ENCODE measurements at regions not wholly inside any gene's neighbourhood (a gene's known extent, or its start where the extent isn't known, plus 50 kb on each side); places are given as distances from the start of the nearest gene placed in this dataset.

DNA sequence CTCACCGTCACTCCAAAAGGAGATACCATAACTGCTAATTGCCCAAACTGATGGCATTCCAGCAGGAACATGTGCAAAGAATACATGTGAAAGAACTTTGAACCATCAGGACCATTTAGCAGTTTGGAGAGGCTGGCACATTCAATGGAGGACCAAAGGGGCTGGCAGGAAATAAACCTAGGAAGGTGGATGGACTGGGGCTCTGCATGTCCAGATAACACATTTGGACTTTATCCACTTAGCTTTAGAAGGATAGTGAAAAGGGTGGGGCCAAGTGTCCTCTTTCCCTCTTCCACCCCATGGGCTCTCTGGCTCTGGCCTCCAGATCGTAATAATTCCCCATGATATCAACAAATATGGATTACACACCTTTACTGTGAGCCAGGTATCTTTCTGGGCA is 58.8 kb upstream of the CALM2 start:
- SMC1A ChIA-PET (ENCODE audit: uncharacterized antibody, unreplicated experiment): no interaction called here
- no peaks in the 10 kb centered on the region for H3K9me3 ChIP-seq (replicated peaks; ENCODE audit: control insufficient read depth, insufficient read depth, low read length)
- CTCF ChIA-PET: no interaction called here
- ATAC-seq (no peak), FAIRE-seq (no peak), DNase-seq (ENCODE audit: low read depth, low spot score) (no peak)
- H3K4me1 ChIP-seq (ENCODE audit: control insufficient read depth, insufficient read depth, low read length): no peaks in the 10 kb centered on the region
- H3K27ac ChIP-seq (ENCODE audit: control insufficient read depth, insufficient read depth): no peak overlapping the region
- no peaks in the 10 kb centered on the region for H4K20me1 ChIP-seq (ENCODE audit: control insufficient read depth, insufficient read depth)
- in situ Hi-C loops (cut with MboI): no loop called here
- POLR2A ChIA-PET: no interaction called here
- H3K9ac ChIP-seq (ENCODE audit: control insufficient read depth, insufficient read depth, low read length): no peak overlapping the region
- H3K27me3 ChIP-seq (replicated peaks in 1 of 2; ENCODE audit: control insufficient read depth in 2 of 2, insufficient read depth in 2 of 2, low read length in 1 of 2): peaks cover 0 to 9% of the 10 kb centered on the region in 2 experiments; a peak in 2 of 4 replicates
- no peaks in the 10 kb centered on the region for H3K79me2 ChIP-seq (ENCODE audit: control insufficient read depth, insufficient read depth, low read length)
- no peak overlapping the region for H3K4me2 ChIP-seq (ENCODE audit: control insufficient read depth, insufficient read depth)
- H3K36me3 ChIP-seq (ENCODE audit: control insufficient read depth in 2 of 2, insufficient read depth in 2 of 2, low read length in 1 of 2): no peaks in the 10 kb centered on the region
- intact Hi-C loops (cut with micrococcal nuclease; ENCODE audit: unreplicated experiment): no loop called here
- 15% methylated on average over 2 of the region's 2 CpGs for WGBS (ENCODE audit: insufficient coverage, insufficient replicate concordance, low lambda C conversion rate, missing lambda C conversion rate)
- no peak overlapping the region for H3K4me3 ChIP-seq
- TF ChIP-seq MEF2A (IDR thresholded peaks at IDR 0.05; ENCODE audit: insufficient read depth, low read depth, low read length): no peak
- TF ChIP-seq, protein P1, sequence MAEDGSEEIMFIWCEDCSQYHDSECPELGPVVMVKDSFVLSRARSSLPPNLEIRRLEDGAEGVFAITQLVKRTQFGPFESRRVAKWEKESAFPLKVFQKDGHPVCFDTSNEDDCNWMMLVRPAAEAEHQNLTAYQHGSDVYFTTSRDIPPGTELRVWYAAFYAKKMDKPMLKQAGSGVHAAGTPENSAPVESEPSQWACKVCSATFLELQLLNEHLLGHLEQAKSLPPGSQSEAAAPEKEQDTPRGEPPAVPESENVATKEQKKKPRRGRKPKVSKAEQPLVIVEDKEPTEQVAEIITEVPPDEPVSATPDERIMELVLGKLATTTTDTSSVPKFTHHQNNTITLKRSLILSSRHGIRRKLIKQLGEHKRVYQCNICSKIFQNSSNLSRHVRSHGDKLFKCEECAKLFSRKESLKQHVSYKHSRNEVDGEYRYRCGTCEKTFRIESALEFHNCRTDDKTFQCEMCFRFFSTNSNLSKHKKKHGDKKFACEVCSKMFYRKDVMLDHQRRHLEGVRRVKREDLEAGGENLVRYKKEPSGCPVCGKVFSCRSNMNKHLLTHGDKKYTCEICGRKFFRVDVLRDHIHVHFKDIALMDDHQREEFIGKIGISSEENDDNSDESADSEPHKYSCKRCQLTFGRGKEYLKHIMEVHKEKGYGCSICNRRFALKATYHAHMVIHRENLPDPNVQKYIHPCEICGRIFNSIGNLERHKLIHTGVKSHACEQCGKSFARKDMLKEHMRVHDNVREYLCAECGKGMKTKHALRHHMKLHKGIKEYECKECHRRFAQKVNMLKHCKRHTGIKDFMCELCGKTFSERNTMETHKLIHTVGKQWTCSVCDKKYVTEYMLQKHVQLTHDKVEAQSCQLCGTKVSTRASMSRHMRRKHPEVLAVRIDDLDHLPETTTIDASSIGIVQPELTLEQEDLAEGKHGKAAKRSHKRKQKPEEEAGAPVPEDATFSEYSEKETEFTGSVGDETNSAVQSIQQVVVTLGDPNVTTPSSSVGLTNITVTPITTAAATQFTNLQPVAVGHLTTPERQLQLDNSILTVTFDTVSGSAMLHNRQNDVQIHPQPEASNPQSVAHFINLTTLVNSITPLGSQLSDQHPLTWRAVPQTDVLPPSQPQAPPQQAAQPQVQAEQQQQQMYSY (CRISPR knock-in tag; IDR thresholded peaks at IDR 0.05): no peak
- TF ChIP-seq, protein P2, sequence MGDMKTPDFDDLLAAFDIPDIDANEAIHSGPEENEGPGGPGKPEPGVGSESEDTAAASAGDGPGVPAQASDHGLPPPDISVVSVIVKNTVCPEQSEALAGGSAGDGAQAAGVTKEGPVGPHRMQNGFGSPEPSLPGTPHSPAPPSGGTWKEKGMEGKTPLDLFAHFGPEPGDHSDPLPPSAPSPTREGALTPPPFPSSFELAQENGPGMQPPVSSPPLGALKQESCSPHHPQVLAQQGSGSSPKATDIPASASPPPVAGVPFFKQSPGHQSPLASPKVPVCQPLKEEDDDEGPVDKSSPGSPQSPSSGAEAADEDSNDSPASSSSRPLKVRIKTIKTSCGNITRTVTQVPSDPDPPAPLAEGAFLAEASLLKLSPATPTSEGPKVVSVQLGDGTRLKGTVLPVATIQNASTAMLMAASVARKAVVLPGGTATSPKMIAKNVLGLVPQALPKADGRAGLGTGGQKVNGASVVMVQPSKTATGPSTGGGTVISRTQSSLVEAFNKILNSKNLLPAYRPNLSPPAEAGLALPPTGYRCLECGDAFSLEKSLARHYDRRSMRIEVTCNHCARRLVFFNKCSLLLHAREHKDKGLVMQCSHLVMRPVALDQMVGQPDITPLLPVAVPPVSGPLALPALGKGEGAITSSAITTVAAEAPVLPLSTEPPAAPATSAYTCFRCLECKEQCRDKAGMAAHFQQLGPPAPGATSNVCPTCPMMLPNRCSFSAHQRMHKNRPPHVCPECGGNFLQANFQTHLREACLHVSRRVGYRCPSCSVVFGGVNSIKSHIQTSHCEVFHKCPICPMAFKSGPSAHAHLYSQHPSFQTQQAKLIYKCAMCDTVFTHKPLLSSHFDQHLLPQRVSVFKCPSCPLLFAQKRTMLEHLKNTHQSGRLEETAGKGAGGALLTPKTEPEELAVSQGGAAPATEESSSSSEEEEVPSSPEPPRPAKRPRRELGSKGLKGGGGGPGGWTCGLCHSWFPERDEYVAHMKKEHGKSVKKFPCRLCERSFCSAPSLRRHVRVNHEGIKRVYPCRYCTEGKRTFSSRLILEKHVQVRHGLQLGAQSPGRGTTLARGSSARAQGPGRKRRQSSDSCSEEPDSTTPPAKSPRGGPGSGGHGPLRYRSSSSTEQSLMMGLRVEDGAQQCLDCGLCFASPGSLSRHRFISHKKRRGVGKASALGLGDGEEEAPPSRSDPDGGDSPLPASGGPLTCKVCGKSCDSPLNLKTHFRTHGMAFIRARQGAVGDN (IDR thresholded peaks at IDR 0.05): no peak
- H2AFZ ChIP-seq (ENCODE audit: control insufficient read depth, low read depth, low read length): no peak overlapping the region
- RAD21 ChIA-PET (ENCODE audit: unreplicated experiment): no interaction called here
- no TSS peak for BruUV-seq (replicated peaks)

All from GM12878 (cell line).